ENCODE measurements at regions not wholly inside any gene's neighbourhood (a gene's known extent, or its start where the extent isn't known, plus 50 kb on each side); places are given as distances from the start of the nearest gene placed in this dataset.

GRCh38 chr22:48236261-48236660 lies 1473.8 kb downstream of the TBC1D22A start:
- no peak for DNase-seq

- DNase-seq: no peak
These were observed 1473.3 kb downstream of the TBC1D22A start for GRCh38 chr22:48235744-48236143.

- no peak for DNase-seq
These were observed 1471.6 kb downstream of the TBC1D22A start for GRCh38 chr22:48234011-48234410.

DNA sequence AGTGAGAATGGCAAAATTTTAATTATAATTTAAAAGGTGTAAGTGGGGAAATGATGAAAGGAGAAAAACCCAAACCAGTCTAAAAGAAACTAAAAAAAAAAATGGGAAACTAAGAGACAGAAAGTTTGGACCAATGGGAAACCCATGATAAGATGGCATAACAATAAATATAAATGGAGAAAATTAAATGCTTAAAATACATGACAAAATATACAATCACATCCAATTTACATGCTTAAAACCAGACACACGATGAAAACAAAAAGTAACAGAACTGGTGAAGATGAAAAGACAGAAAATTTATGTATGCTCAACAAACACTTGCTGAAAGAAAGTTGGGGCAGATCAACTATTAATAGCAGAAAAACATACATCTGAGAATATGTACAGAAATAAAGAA lies 1471.1 kb downstream of the TBC1D22A start:
- no peak for DNase-seq

- no peak for DNase-seq
These were observed 1466.0 kb downstream of the TBC1D22A start for GRCh38 chr22:48228468-48228867.

- DNase-seq: no peak
These were observed 1465.0 kb downstream of the TBC1D22A start for GRCh38 chr22:48227341-48228018.

- no peak for DNase-seq
These were observed 1463.9 kb downstream of the TBC1D22A start for GRCh38 chr22:48226026-48227013.

DNA sequence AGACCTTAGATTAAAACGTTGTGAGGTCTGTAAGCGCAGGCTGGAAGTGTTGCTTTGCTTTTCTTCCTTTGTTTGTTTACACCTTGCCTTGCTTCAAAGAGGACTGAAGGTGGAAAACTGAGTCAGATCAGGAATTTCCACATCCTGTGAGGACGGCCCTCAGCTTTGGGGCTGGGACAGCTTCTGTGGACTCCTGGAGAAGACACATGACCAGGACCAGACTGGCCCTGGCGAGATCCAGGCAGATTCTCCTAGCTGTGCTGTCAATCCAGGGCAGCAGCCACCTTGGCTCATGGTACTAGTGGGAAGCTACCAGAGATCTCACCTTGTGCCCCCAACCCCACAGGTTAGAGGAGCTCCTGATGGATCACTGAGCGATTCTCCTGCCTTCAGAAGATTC lies 1461.9 kb downstream of the TBC1D22A start:
- DNase-seq: no peak

GRCh38 chr22:48223488-48224190 lies 1461.2 kb downstream of the TBC1D22A start:
- DNase-seq: no peak

DNA sequence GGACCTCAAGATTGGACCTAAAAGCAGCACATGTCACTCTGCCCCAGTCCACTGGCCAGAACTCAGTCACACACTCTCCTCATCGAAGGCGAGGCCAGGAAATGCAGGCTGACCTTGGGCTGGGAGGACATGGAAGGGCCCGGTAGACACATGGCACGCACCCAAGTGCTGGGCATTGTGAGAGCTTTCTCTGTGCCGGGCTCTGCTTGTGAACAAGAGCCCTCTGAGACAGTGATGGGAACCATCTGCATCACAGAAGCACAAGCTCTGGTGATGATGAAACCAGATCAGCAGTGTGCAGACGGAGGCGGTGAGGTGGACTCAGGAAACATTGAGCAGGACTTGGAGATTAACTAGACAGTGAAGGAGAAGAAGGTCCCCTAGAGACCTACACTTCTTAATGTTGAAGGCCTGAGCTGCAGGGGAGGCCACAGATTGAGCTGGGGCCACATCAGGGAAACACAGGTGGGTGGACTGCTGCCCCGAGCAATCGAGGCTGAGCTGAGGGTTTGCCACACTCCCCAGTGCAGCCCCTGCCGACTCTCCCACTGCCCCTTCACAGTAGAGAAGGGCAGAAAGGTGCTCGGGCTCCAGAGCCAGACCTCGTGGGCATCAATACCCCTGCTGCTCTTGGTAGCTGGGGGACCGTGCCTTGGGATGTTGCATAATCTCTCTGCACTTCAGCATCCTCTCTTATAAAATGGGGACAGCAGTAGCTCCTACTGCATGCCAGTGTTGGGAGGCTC lies 1460.5 kb downstream of the TBC1D22A start:
- no peak for DNase-seq

GRCh38 chr22:48218889-48219420 lies 1456.5 kb downstream of the TBC1D22A start:
- no peak for DNase-seq

DNA sequence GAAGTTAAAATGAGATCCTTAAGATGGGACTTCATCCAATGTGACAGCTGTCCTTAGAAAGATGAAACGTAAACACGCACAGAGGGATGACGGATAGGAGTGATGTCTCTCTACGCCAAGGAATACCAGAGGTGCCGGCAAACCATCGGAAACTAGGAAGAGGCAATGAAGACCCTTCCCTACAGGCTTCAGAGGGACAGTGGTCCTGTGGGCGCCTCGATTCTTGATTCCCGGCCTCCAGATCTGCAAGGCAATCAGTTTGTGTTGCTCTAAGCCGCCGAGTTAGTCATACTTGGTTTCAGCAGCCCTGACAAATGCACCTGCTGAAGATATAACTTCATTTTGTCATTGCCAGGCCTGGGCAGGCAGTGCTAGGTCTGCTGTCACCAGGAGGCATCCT lies 1455.1 kb downstream of the TBC1D22A start:
- DNase-seq: no peak

DNA sequence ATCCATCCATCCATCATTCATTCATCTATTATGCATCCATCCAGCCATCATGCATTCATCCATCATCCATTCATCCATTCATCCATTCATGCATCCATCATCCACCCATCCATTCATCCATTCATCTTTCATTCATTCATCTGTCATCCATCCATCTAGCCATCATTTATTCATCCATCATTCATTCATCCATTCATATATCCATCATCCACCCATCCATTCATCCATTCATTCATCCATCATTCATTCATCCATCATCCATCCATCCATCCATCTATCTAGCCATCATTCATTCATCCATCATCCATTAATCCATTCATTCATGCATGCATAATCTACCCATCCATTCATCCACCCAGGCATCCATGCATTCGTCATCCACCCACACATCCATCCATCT lies 1450.3 kb downstream of the TBC1D22A start:
- no peak for DNase-seq

DNA sequence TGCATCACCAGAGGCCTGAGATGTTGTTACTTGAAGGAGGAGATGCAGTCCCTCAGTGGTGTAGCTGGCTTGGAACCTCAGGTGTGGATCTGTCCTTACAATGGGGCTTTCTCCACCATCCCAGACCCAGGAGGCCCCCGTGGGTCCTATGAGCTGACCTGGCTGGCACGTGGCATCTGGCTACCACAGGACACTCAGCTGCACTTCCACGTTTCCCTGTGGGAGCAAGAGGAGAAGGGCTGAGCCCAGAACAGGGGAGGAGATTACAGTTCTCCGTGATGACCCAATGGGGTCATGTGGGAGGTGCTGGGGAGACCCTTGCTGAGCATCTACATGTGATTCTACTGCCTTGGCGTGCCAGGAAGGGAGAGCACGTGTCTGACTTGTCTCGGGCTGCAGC lies 1448.4 kb downstream of the TBC1D22A start:
- no peak for DNase-seq

GRCh38 chr22:48210198-48210580 lies 1447.7 kb downstream of the TBC1D22A start:
- DNase-seq: no peak

DNA sequence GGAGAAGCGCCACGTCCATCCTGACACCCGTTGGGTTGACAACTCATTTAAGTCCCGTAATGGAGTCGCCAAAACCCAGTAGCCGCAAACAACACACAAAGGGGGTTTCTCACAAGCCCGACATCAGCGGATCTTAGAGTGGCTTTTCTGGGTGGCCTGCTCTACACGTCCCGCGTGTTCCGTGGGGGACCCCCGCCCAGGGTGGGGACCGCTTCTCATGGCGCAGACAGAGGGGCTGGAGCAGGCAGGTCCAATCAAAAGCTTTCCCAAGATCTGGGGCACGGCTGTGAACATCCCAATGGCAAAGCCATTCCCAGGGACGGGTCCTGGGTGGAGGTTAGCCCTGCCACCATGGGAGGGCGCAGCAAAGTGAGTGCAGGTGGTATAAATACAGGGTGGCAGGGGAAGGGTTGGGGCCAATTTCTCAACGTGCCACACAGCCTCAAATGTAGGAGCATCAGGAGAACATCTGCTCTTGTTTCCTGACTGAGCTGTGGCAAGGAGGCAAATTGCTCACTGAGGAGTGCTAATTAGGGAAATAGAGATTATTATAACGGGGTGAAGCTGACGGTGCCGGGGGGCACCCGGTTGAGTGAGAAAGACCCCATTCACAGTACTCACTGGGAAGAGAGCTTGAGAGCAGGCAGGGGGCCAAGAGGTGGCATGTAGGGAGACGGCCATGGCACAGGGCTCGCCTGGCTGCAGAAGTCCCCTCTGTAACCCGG lies 1447.2 kb downstream of the TBC1D22A start:
- DNase-seq: no peak

DNA sequence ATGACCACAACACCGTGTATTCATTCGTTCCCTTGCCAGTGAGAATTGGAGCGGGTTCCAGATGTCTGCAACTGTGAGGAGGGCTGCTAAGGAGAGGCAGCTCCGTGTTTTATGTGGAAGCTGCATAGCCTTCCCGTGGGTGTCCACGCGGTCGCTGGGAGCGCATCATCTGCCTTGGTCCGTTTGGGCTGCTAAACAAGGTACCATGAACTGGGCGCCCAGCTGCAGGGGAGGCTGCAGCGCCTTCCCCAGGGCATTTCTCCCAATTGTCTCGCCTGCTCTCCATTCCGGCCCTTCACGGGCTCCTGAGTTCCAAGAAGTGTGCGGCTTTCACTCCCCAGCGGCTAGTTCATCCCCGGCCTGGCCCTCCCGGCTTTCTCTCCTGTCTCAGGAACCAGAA lies 1446.4 kb downstream of the TBC1D22A start:
- no peak for DNase-seq

DNA sequence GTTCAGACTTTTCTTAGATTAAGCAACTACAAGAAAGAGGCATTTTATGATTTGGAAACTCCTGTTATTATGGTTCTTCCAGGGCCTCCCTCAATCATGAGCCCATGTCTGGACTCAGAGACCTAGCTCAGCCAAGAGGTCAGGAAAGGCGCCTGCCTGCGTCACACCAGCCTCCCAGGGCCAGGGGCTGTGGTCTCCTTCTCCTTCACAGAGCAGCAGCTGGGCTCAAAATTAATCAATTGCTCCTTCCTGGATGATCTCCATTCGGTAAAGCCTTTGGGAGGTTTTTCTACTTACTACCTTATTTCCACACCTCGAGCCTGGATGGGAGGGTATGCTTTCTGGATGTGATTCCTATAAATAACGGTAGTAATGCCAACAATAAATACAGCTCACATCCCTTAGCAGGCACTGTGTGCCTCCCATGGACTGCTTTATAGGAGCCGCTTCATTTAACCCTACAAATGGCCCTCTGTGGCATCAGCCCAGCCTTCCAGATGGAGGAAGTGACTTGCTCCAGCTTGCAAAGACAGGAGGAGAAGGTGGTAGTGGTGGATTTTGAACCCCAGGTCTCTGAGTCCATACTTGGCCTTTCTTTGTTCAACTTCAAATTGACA lies 1445.6 kb downstream of the TBC1D22A start:
- DNase-seq: no peak

GRCh38 chr22:48205790-48206189 lies 1443.3 kb downstream of the TBC1D22A start:
- DNase-seq: no peak

DNA sequence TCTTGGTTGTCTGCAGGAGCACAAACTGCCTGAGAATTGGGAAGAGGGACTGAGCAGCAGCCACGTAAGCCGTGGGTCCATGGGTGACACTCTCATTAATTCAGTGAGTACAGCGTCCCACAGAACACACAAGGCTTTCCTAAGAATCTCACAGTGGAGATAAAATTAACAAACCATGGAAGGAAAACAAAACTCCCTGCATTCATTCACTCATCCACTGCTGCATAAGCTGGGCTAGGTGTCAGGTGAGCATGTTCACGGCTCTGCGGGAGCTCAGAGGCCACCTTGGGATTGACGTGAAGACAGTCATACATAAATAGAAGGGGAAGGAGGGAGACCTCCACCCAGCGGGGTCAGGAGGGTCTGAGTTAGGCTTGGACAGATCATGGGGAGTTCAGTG lies 1442.7 kb downstream of the TBC1D22A start:
- no peak for DNase-seq

DNA sequence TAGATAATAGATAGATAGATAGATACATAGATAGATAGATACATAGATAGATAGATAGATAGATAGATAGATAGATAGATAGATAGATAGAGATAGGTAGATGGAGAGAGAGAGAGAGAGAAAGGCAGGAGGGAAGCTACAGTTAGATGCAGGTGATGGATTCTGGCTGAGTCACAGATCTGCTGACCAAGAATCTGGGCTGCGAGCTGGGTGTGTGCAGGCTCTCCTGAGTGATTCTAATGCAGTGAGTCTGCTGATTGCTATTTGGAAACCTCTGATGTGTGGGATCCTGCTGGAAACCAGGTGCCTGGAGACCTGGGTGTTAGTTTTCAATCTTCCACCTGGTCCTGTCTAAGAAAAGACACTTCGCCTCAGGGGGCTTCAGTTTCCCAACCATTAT lies 1441.8 kb downstream of the TBC1D22A start:
- DNase-seq: no peak

Measured in inflammatory macrophage treated with lipopolysaccharide for 4 hours (primary cell).